Loucy (cell line): ENCODE measurements at regions not wholly inside any gene's neighbourhood (a gene's known extent, or its start where the extent isn't known, plus 50 kb on each side); places are given as distances from the start of the nearest gene placed in this dataset.

Experiments
- EZH2phosphoT487 ChIP-seq: fragments of 200-600 bp; IDR thresholded peaks from 2 replicates; pipeline ENCODE4 v1.6.1; 2018; ENCODE audit warnings: antibody characterized with exemption, mild to moderate bottlenecking, moderate library complexity, borderline replicate concordance
- TF ChIP-seq, protein P1 (sequence below): fragments of 200-600 bp; sonication (generic); conservative IDR thresholded peaks from 2 replicates; pipeline ENCODE4 v1.5.1; 2014; ENCODE audit warnings: mild to moderate bottlenecking, antibody characterized with exemption, low read length

- no peak for TF ChIP-seq EZH2phosphoT487
- TF ChIP-seq, protein P1, sequence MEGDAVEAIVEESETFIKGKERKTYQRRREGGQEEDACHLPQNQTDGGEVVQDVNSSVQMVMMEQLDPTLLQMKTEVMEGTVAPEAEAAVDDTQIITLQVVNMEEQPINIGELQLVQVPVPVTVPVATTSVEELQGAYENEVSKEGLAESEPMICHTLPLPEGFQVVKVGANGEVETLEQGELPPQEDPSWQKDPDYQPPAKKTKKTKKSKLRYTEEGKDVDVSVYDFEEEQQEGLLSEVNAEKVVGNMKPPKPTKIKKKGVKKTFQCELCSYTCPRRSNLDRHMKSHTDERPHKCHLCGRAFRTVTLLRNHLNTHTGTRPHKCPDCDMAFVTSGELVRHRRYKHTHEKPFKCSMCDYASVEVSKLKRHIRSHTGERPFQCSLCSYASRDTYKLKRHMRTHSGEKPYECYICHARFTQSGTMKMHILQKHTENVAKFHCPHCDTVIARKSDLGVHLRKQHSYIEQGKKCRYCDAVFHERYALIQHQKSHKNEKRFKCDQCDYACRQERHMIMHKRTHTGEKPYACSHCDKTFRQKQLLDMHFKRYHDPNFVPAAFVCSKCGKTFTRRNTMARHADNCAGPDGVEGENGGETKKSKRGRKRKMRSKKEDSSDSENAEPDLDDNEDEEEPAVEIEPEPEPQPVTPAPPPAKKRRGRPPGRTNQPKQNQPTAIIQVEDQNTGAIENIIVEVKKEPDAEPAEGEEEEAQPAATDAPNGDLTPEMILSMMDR, result no peak
Observed at GRCh38 chr5:166713295-166713694, 1578.2 kb upstream of the WWC1 start.
